ENCODE measurements at regions not wholly inside any gene's neighbourhood (a gene's known extent, or its start where the extent isn't known, plus 50 kb on each side); places are given as distances from the start of the nearest gene placed in this dataset.
A peak's percentile ranks its signal among the peaks of the same experiment; 100 is the strongest.
"Not testable (repeated sequence)": the region's sequence is repeated elsewhere in the genome, so short reads cannot be mapped to it uniquely, and the experiment has no call there.

DNA sequence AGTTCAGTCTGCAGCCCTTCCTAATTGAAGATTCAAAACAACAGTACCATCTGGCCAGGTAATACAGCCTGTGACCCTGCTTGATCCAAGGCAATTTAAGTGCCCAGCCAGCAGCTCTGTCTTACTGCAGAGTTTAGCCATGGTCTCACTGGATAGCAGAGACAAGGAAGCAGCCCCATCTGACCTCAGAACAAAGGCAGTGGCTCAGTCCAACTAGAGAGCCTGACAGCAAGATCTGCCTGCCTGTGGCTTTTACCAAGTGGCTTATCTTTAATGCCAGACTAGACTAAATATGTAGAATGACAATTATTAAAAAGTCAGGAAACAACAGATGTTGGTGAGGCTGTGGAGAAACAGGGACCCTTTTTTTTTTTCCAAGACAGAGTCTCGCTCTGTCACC is 293.4 kb downstream of the DTHD1 start:
- Histone ChIP-seq H3K27ac (ENCODE audit: low read length) (no peak overlapping the region), H3K36me3 (ENCODE audit: control insufficient read depth, insufficient read depth, low read length) (no peaks in the 10 kb centered on the region), H3K9me3 (replicated peaks; ENCODE audit: control insufficient read depth, low read depth, low read length) (peaks cover 2% of the 10 kb centered on the region), H3K27me3 (ENCODE audit: control insufficient read depth, insufficient read depth, low read length) (no peaks in the 10 kb centered on the region), H3K4me3 (ENCODE audit: low read length) (no peak overlapping the region), H3K4me1 (ENCODE audit: control insufficient read depth, insufficient read depth, low read length) (no peaks in the 10 kb centered on the region)
- WGBS (ENCODE audit: insufficient coverage), result no CpG with 5 or more reads among the region's 1 CpG
- no peak for DNase-seq

DNA sequence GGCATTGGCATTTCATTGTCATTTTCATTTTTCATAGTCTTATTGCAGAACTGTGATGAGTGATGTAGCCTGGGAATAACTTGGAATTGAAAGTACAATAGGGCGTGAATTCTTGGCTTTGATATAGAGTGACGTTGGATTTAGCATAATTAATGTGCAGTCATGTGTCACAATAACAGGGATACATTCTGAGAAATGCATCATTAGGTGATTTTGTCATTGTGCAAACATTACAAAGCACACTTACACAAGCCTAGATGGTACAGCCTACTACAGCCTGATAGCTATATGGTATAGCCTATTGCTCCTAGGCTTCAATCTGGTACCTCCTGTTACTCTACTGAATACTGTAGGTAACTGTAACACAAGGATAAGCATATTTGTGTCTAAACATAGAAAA is 300.8 kb downstream of the DTHD1 start:
- no peak overlapping the region for H3K4me3 ChIP-seq (ENCODE audit: low read length)
- H3K4me1 ChIP-seq (ENCODE audit: control insufficient read depth, insufficient read depth, low read length), result no peaks in the 10 kb centered on the region
- WGBS (ENCODE audit: insufficient coverage), result 80% methylated on average over 2 of the region's 2 CpGs
- H3K9me3 ChIP-seq (replicated peaks; ENCODE audit: control insufficient read depth, low read depth, low read length), result peaks cover 2% of the 10 kb centered on the region
- no peaks in the 10 kb centered on the region for H3K27me3 ChIP-seq (ENCODE audit: control insufficient read depth, insufficient read depth, low read length)
- DNase-seq, result no peak
- no peak overlapping the region for H3K27ac ChIP-seq (ENCODE audit: low read length)
- no peaks in the 10 kb centered on the region for H3K36me3 ChIP-seq (ENCODE audit: control insufficient read depth, insufficient read depth, low read length)

DNA sequence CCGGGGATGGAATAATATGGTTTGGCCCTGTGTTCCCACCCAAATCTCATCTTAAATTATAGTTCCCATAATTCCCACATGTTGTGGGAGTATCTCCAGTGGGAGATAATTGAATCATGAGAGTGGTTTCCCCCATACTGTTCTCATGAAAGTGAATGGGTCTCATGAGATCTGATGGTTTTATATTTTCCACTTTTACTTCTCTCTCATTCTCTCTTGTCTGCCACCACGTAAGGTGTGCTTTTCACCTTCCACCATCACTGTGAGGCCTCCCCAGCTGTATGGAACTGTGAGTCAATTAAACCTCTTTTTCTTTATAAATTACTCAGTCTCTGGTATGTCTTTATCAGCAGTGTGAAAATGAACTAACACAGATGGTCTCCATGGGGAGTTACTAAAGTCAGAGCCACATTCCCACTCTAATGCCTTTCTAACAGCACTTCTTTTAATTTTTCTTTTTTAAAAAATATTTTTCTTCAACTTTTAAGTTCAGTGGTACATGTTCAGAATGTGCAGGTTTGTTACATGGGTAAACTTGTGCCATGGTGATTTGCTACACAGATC is 306.6 kb downstream of the DTHD1 start:
- H3K36me3 ChIP-seq (ENCODE audit: control insufficient read depth, insufficient read depth, low read length), result no peaks in the 10 kb centered on the region
- H3K27me3 ChIP-seq (ENCODE audit: control insufficient read depth, insufficient read depth, low read length), result no peaks in the 10 kb centered on the region
- H3K9me3 ChIP-seq (replicated peaks; ENCODE audit: control insufficient read depth, low read depth, low read length), result peaks cover 2% of the 10 kb centered on the region
- no peak for DNase-seq
- no CpG with 5 or more reads among the region's 2 CpGs for WGBS (ENCODE audit: insufficient coverage)
- no peak overlapping the region for H3K27ac ChIP-seq (ENCODE audit: low read length)
- H3K4me3 ChIP-seq (ENCODE audit: low read length), result no peak overlapping the region
- no peaks in the 10 kb centered on the region for H3K4me1 ChIP-seq (ENCODE audit: control insufficient read depth, insufficient read depth, low read length)

DNA sequence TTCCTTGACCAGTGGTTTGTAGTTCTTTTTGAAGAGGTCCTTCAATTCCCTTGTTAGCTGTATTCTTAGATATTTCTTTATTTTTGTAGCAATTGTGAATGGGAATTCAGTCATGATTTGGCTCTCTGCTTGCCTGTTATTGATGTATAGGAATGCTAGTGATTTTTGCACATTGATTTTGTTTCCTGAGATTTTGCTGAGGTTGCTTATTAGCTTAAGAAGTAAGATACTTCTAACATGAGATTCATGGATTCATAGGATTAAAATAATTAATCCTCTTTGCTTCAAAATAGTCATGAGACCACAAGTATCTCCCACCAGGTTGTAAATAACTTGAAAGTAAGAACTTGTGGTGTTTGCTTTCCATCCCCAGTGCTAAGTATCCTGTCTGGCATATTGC is 308.9 kb downstream of the DTHD1 start:
- no peaks in the 10 kb centered on the region for H3K4me1 ChIP-seq (ENCODE audit: control insufficient read depth, insufficient read depth, low read length)
- no peak overlapping the region for H3K27ac ChIP-seq (ENCODE audit: low read length)
- H3K36me3 ChIP-seq (ENCODE audit: control insufficient read depth, insufficient read depth, low read length), result no peaks in the 10 kb centered on the region

DNA sequence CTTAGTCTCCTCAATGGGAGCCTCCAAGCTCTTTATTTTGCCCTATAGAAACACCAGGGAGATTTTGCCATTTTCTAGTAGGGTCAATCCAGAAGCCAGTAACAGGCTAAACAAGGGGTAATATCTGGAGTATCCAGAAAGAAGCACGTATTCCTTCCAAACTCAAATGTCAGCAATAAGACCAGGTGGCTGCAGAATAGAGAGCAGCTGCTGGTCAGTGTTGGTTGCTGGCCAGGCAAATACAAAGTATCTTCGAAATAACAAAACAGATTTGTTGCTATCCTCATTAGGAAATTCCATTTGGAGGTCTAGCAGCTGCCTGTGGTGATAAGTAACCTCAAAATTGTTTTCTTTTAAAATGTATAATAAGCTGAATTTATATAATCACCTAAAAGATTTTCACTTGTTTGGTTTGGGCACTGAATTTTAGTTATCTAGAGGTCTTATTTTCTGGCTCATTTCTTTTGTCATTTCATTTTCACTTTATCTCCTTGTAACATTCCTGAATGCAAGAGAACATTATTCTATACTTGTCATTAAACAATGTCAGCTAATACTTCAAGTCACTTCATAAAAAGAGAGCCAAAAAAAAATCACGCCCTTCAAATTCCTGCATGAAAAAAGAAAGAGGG is 320.6 kb downstream of the DTHD1 start:
- Histone ChIP-seq H3K36me3 (ENCODE audit: control insufficient read depth, insufficient read depth, low read length) (no peaks in the 10 kb centered on the region), H3K27me3 (ENCODE audit: control insufficient read depth, insufficient read depth, low read length) (no peaks in the 10 kb centered on the region), H3K4me3 (ENCODE audit: low read length) (no peak overlapping the region), H3K4me1 (ENCODE audit: control insufficient read depth, insufficient read depth, low read length) (no peaks in the 10 kb centered on the region), H3K27ac (ENCODE audit: low read length) (no peak overlapping the region), H3K9me3 (replicated peaks; ENCODE audit: control insufficient read depth, low read depth, low read length) (no peaks in the 10 kb centered on the region)
- peak; percentile 17 for DNase-seq
- WGBS (ENCODE audit: insufficient coverage), result no CpG with 5 or more reads among the region's 3 CpGs

More for the DNA sequence above, 308.9 kb downstream of the DTHD1 start:
- H3K4me3 ChIP-seq (ENCODE audit: low read length), result no peak overlapping the region
- H3K9me3 ChIP-seq (replicated peaks; ENCODE audit: control insufficient read depth, low read depth, low read length), result peaks cover 2% of the 10 kb centered on the region
- DNase-seq, result no peak
- H3K27me3 ChIP-seq (ENCODE audit: control insufficient read depth, insufficient read depth, low read length), result no peaks in the 10 kb centered on the region

- Histone ChIP-seq H3K27ac (ENCODE audit: low read length) (no peak overlapping the region), H3K36me3 (ENCODE audit: control insufficient read depth, insufficient read depth, low read length) (no peaks in the 10 kb centered on the region), H3K4me1 (ENCODE audit: control insufficient read depth, insufficient read depth, low read length) (no peaks in the 10 kb centered on the region), H3K27me3 (ENCODE audit: control insufficient read depth, insufficient read depth, low read length) (no peaks in the 10 kb centered on the region), H3K4me3 (ENCODE audit: low read length) (no peak overlapping the region), H3K9me3 (replicated peaks; ENCODE audit: control insufficient read depth, low read depth, low read length) (peaks cover 2% of the 10 kb centered on the region)
- no CpG with 5 or more reads among the region's 1 CpG for WGBS (ENCODE audit: insufficient coverage)
- DNase-seq, result no peak
Measured at GRCh38 chr4:36609661-36610060, 328.2 kb downstream of the DTHD1 start.

DNA sequence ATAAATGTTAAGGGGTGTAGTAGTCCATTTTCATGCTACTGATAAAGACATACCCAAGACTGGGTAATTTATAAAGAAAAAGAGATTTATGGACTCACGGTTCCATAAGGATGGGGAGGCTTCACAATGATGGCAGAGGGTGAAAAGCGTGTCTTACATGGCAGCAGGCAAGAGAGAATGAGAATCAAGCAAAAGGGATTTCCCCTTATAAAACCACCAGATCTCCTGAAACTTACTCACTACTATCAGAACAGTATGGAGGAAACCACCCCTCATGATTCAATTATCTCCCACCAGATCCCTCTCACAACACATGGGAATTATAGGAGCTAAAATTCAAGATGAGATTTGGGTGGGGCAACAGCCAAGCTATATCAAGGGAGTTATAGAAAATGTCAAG is 329.2 kb downstream of the DTHD1 start:
- Histone ChIP-seq H3K4me1 (ENCODE audit: control insufficient read depth, insufficient read depth, low read length) (no peaks in the 10 kb centered on the region), H3K36me3 (ENCODE audit: control insufficient read depth, insufficient read depth, low read length) (no peaks in the 10 kb centered on the region), H3K27me3 (ENCODE audit: control insufficient read depth, insufficient read depth, low read length) (no peaks in the 10 kb centered on the region), H3K27ac (ENCODE audit: low read length) (no peak overlapping the region), H3K4me3 (ENCODE audit: low read length) (no peak overlapping the region), H3K9me3 (replicated peaks; ENCODE audit: control insufficient read depth, low read depth, low read length) (peaks cover 2% of the 10 kb centered on the region)
- WGBS (ENCODE audit: insufficient coverage), result no CpG with 5 or more reads among the region's 2 CpGs
- DNase-seq, result no peak

DNA sequence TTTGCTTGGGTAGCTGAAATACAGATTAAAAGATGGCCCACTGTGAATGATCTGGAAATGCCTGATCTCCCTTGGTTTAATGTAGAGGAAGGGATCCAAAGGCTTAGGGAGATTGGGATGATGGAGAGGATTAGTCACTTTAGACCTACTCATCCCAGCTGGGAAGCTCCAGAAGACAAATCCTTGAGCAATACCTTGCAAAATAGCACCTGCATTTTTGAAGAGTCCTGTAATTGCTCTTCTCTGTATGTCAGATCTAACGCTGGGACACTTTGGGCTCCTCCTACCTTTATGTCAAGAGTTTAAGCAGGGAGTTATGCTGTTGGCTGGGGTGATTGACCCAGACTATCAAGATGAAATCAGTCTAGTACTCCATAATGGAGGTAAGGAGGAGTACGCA is 331.7 kb downstream of the DTHD1 start:
- H3K4me1 ChIP-seq (ENCODE audit: control insufficient read depth, insufficient read depth, low read length); H3K36me3 ChIP-seq (ENCODE audit: control insufficient read depth, insufficient read depth, low read length); H3K27me3 ChIP-seq (ENCODE audit: control insufficient read depth, insufficient read depth, low read length); H3K27ac ChIP-seq (ENCODE audit: low read length); DNase-seq; H3K9me3 ChIP-seq (replicated peaks; ENCODE audit: control insufficient read depth, low read depth, low read length); H3K4me3 ChIP-seq (ENCODE audit: low read length): not testable (repeated sequence)
- no CpG with 5 or more reads among the region's 2 CpGs for WGBS (ENCODE audit: insufficient coverage)

- Histone ChIP-seq H3K4me3 (ENCODE audit: low read length) (no peak overlapping the region), H3K4me1 (ENCODE audit: control insufficient read depth, insufficient read depth, low read length) (no peaks in the 10 kb centered on the region), H3K9me3 (replicated peaks; ENCODE audit: control insufficient read depth, low read depth, low read length) (peaks cover 2% of the 10 kb centered on the region), H3K27ac (ENCODE audit: low read length) (no peak overlapping the region), H3K27me3 (ENCODE audit: control insufficient read depth, insufficient read depth, low read length) (no peaks in the 10 kb centered on the region), H3K36me3 (ENCODE audit: control insufficient read depth, insufficient read depth, low read length) (no peaks in the 10 kb centered on the region)
- DNase-seq, result peak; percentile 24
- no CpG with 5 or more reads among the region's 3 CpGs for WGBS (ENCODE audit: insufficient coverage)
Measured at GRCh38 chr4:36614011-36614410, 332.6 kb downstream of the DTHD1 start.

- no CpG with 5 or more reads among the region's 1 CpG for WGBS (ENCODE audit: insufficient coverage)
- no peak overlapping the region for H3K4me3 ChIP-seq (ENCODE audit: low read length)
- H3K27me3 ChIP-seq (ENCODE audit: control insufficient read depth, insufficient read depth, low read length), result no peaks in the 10 kb centered on the region
- H3K4me1 ChIP-seq (ENCODE audit: control insufficient read depth, insufficient read depth, low read length), result no peaks in the 10 kb centered on the region
- DNase-seq, result no peak
- no peaks in the 10 kb centered on the region for H3K9me3 ChIP-seq (replicated peaks; ENCODE audit: control insufficient read depth, low read depth, low read length)
- no peaks in the 10 kb centered on the region for H3K36me3 ChIP-seq (ENCODE audit: control insufficient read depth, insufficient read depth, low read length)
- H3K27ac ChIP-seq (ENCODE audit: low read length), result no peak overlapping the region
Measured at GRCh38 chr4:36618102-36618501, 336.7 kb downstream of the DTHD1 start.

GRCh38 chr4:36624030-36624429 is 342.6 kb downstream of the DTHD1 start:
- no peaks in the 10 kb centered on the region for H3K9me3 ChIP-seq (replicated peaks; ENCODE audit: control insufficient read depth, low read depth, low read length)
- no peak overlapping the region for H3K27ac ChIP-seq (ENCODE audit: low read length)
- H3K4me1 ChIP-seq (ENCODE audit: control insufficient read depth, insufficient read depth, low read length), result no peaks in the 10 kb centered on the region
- H3K4me3 ChIP-seq (ENCODE audit: low read length), result no peak overlapping the region
- no peaks in the 10 kb centered on the region for H3K36me3 ChIP-seq (ENCODE audit: control insufficient read depth, insufficient read depth, low read length)
- DNase-seq, result no peak
- H3K27me3 ChIP-seq (ENCODE audit: control insufficient read depth, insufficient read depth, low read length), result no peaks in the 10 kb centered on the region
